Chondrocyte (in vitro differentiated cells): ENCODE measurements at regions not wholly inside any gene's neighbourhood (a gene's known extent, or its start where the extent isn't known, plus 50 kb on each side); places are given as distances from the start of the nearest gene placed in this dataset.

Experiments used
- DNase-seq: peaks from one replicate; pipeline ENCODE4 v3.0.0; 2021; ENCODE audit warnings: mixed read lengths, low spot score
- H3K27ac Mint-ChIP-seq: one replicate; pipeline ENCODE4 v1.8.0; 2021; ENCODE audit warnings: mild to moderate bottlenecking, moderate library complexity, mixed read lengths; ENCODE audit not compliant: unreplicated experiment
- H3K27me3 Mint-ChIP-seq: 2 replicates; pipeline ENCODE4 v1.8.0; 2021; ENCODE audit warnings: low read depth, mixed read lengths
- H3K36me3 Mint-ChIP-seq: 2 replicates; pipeline ENCODE4 v1.8.0; 2021; ENCODE audit warnings: low read depth, mixed read lengths
- H3K4me1 Mint-ChIP-seq: 2 replicates; pipeline ENCODE4 v1.8.0; 2021; ENCODE audit warnings: low read depth, mild to moderate bottlenecking, mixed read lengths
- H3K4me3 Mint-ChIP-seq: one replicate; pipeline ENCODE4 v1.8.0; 2021; ENCODE audit warnings: mild to moderate bottlenecking, moderate library complexity, mixed read lengths; ENCODE audit not compliant: unreplicated experiment
- H3K9me3 Mint-ChIP-seq: 2 replicates; pipeline ENCODE4 v1.8.0; 2021; ENCODE audit warnings: low read depth, mixed read lengths
- CTCF ChIP-seq: fragments of 200-600 bp; sonication (generic); IDR thresholded peaks from 2 replicates; pipeline ENCODE4 v1.5.0; 2021; ENCODE audit warnings: antibody characterized with exemption, mild to moderate bottlenecking, moderate library complexity

- H3K36me3 Mint-ChIP-seq: peaks cover 1% of the 10 kb centered on the region
- no peaks in the 10 kb centered on the region for H3K9me3 Mint-ChIP-seq
- no peak for TF ChIP-seq CTCF
- peaks cover 14% of the 10 kb centered on the region for H3K27me3 Mint-ChIP-seq
- no peaks in the 10 kb centered on the region for H3K4me1 Mint-ChIP-seq
- DNase-seq: no peak
- no peak overlapping the region for H3K27ac Mint-ChIP-seq
- H3K4me3 Mint-ChIP-seq: no peak overlapping the region
Observed at GRCh38 chr17:72022328-72023275, 98.2 kb upstream of the SOX9 start.

- Mint-ChIP-seq H3K4me3 (no peak overlapping the region), H3K27me3 (peaks cover 7% of the 10 kb centered on the region), H3K27ac (no peak overlapping the region), H3K4me1 (no peaks in the 10 kb centered on the region), H3K36me3 (peaks cover 1% of the 10 kb centered on the region), H3K9me3 (no peaks in the 10 kb centered on the region)
- DNase-seq: no peak
- TF ChIP-seq CTCF: no peak
Observed at GRCh38 chr17:72024457-72024856, 96.4 kb upstream of the SOX9 start.

- Mint-ChIP-seq H3K9me3 (no peaks in the 10 kb centered on the region), H3K4me1 (peaks cover 3% of the 10 kb centered on the region), H3K4me3 (no peak overlapping the region), H3K27ac (no peak overlapping the region), H3K36me3 (peaks cover 1% of the 10 kb centered on the region), H3K27me3 (peaks cover 7% of the 10 kb centered on the region)
- TF ChIP-seq CTCF: no peak
- DNase-seq: no peak
Observed at GRCh38 chr17:72025113-72025512, 95.7 kb upstream of the SOX9 start.

GRCh38 chr17:72030067-72030899 lies 90.5 kb upstream of the SOX9 start:
- Mint-ChIP-seq H3K27ac (peak overlapping the region; percentile 81), H3K27me3 (peaks cover 2% of the 10 kb centered on the region), H3K4me1 (peaks cover 13% of the 10 kb centered on the region), H3K36me3 (no peaks in the 10 kb centered on the region), H3K9me3 (no peaks in the 10 kb centered on the region), H3K4me3 (peak overlapping the region; percentile 80)
- TF ChIP-seq CTCF: peak; percentile 75
- no peak for DNase-seq

GRCh38 chr17:72031219-72031884 lies 89.5 kb upstream of the SOX9 start:
- TF ChIP-seq CTCF: no peak
- H3K4me1 Mint-ChIP-seq: peaks cover 13% of the 10 kb centered on the region
- H3K4me3 Mint-ChIP-seq: no peak overlapping the region
- H3K27ac Mint-ChIP-seq: no peak overlapping the region
- DNase-seq: no peak
- no peaks in the 10 kb centered on the region for H3K9me3 Mint-ChIP-seq
- no peaks in the 10 kb centered on the region for H3K36me3 Mint-ChIP-seq
- H3K27me3 Mint-ChIP-seq: peaks cover 2% of the 10 kb centered on the region
